GM18508 (cell line): ENCODE measurements at regions not wholly inside any gene's neighbourhood (a gene's known extent, or its start where the extent isn't known, plus 50 kb on each side); places are given as distances from the start of the nearest gene placed in this dataset.

ENCODE experiments used
- ATAC-seq: cut with Tn5 transposase; IDR thresholded peaks from one replicate; pipeline ENCODE4 v1.9.1; 2021; ENCODE audit warnings: moderate number of reproducible peaks; ENCODE audit not compliant: insufficient read depth, unreplicated experiment

DNA sequence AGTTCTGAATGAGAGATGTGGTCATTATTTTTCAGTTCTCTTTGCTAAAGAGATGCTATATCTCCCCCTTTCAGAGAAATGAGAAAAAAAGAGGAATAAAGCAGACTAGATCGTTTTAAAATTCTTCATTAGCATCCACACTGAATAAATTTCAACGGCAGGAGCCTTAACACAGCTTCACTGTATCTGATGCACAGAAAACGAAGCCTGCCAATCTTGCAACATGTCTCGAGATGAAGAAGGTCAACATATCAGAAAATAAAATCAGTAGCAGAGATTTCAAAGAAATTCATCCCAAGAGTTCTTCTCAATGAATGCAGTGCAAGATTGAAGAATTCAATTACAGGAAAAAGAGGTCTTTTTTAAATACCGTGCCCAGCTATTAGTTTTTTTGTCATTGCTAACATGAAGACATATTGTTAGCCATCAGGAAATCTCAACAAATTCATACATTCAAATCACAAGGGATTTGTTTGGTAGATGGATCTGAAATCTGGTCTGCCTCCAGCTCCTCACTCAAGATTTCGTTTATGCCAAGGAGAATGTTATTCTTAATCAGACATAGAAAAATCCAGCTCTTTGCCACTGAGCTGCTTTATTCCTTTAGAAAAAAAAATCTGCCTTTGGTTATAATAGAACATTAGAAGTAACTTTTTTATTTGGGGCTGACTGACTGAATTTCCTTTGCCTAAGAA is 76.4 kb upstream of the DAB1 start:
- no peak for ATAC-seq

DNA sequence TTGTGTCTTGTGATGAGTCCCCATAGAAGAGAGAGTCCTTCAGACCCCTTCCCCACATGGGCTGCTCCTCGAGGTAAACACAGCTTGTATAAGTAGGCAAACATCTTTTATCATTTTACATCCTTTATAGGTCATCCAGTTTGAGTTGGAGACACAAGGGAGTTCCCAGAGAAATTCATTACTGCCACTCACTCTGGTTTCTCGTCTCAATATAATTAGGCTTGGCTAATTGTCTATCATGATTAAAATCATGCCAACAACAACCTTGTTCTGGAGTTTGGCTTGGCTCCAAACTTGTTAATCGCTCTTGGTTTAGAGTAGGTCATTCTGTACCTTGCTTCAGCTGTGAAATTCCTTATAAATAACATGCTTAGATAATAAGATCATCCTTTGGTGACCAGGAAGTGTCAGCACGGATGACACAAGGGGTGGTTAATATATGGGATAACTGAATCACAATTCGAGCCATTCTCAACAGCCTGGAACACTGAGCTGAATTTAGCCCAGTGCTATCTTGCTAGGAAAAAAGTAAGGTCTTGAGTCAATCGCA is 70.7 kb upstream of the DAB1 start:
- ATAC-seq = no peak

GRCh38 chr1:57492586-57493226 is 68.8 kb upstream of the DAB1 start:
- ATAC-seq = no peak

DNA sequence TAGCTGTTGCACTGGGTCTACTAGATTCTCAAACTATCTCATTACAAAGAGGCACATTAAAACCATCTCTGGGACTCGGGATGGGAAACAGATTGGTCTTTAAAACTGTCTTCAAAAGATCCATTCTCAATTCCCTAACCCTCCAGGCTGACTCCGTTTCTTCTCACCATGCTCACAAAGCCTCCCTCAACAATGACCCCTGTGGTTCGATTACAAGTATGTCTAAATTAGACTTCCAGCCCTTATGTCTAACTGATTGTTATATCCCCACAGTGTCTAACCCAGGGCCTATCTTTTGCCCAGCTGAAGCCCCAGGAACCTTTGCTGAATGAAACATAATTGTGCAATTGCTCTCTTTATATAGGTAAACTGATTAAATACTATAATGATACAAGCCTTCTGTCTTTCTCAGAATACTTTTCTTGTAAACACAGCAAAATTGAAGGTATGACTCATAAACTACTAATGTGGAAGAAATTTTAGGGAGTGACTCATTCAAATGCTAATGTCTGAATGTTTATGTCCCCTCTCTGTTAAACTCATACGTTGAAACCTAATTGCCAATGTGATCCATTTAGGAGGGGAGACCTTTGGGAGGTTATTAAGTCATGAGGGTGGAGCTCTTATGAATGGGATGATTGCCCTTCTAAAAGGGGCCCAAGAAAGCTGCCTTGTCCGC is 65.6 kb upstream of the DAB1 start:
- ATAC-seq = no peak

GRCh38 chr1:57485643-57486042 is 61.8 kb upstream of the DAB1 start:
- no peak for ATAC-seq

DNA sequence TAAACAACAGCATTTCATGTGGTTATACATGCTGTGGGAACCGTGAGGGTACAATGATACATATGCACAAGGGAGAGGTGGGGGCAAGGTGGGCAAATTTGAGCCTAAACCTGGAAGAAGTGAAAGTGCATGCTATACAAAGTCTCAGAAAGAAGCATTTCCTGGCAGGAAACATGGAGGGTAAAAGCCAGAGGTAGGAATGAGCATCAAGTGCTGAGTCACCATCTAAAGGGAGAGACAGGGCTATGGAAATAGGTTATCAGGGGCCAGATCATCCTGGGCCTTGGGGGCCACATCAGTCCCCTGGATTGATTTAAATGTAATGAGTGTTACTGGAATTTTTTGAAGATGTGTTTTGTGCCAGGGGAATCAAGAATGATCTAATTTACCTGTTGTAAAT is 60.1 kb upstream of the DAB1 start:
- ATAC-seq = no peak

GRCh38 chr1:57479471-57479870 is 55.6 kb upstream of the DAB1 start:
- no peak for ATAC-seq

DNA sequence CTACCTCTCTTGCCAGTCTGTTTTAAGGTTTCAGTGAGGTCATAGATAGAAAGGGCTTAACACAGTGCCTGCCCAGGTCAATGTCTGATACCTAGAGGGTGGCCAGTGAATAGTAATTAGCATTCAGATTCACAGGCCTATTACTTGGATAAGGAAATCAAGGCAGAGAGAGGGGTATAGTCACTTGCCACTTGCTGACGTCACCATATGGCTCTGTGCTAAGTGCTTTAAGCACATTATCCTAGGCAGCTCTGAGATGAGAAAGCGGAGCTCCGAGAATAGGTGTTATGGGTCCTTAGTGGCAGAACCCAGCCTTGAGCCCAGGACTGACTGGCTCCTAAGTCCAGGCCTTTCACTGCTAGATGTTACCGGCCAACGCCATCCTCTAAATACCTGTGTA is 51.5 kb upstream of the DAB1 start:
- no peak for ATAC-seq

DNA sequence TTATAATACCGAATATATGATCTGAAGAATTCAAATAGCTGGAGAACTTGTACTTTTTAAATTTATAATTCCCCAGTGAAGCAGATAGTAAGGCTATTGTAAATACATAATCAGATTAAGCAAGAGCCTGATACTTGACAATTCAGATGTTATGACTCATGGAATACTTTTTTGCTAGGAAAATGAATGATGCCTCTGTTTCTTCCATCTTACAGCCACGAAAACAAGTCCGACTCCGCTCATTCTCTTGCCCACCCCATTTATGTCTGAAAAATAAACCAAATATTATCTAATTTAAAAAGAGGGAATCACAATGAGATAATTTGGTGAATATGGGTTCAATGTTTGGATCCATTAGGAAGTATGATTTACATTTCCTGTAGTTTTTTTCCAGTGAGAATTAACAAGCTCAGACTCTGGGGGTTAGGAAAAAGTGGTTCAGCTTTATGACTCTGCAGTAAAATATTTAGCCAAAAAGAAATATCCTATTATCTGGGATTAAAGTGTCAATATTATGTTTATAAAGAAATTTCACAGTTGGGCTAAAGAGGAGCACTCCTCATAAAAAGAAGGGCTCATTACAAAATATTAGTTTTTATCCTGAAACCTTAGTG is 50.4 kb upstream of the DAB1 start:
- ATAC-seq = no peak
